ENCODE measurements at regions not wholly inside any gene's neighbourhood (a gene's known extent, or its start where the extent isn't known, plus 50 kb on each side); places are given as distances from the start of the nearest gene placed in this dataset.

DNA sequence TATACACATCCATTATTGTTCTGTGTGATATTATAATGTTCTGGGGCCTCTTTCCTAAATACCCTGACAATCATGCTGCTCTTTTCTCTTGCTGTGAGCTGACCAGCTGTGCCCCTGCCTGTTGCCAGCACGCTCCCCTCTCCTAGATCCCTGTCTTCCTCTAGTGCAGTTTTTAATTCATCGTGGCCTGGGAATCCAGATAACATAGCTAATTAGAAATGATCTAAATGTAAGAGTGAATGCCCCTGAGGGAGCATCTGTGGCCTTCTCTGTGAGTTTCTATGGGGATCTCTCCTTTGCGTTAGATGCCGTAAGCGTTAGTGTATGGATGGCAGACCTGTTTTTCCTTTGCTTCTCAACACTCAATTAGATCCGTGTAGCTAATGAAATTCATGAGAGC, 434.3 kb downstream of the SPRY1 start:
- H3K4me1 Mint-ChIP-seq, result no peaks in the 10 kb centered on the region
- H3K9me3 Mint-ChIP-seq, result peaks cover 0 to 2% (median 0%) of the 10 kb centered on the region in 6 donors
- DNase-seq, result no peak
- peaks cover 0 to 3% (median 0%) of the 10 kb centered on the region in 3 donors for H3K27me3 Mint-ChIP-seq (ENCODE audit: low read depth in 3 of 3)
- no peak overlapping the region for H3K27ac Mint-ChIP-seq
- H3K4me3 Mint-ChIP-seq, result no peak overlapping the region
- no peaks in the 10 kb centered on the region for H3K36me3 Mint-ChIP-seq

DNA sequence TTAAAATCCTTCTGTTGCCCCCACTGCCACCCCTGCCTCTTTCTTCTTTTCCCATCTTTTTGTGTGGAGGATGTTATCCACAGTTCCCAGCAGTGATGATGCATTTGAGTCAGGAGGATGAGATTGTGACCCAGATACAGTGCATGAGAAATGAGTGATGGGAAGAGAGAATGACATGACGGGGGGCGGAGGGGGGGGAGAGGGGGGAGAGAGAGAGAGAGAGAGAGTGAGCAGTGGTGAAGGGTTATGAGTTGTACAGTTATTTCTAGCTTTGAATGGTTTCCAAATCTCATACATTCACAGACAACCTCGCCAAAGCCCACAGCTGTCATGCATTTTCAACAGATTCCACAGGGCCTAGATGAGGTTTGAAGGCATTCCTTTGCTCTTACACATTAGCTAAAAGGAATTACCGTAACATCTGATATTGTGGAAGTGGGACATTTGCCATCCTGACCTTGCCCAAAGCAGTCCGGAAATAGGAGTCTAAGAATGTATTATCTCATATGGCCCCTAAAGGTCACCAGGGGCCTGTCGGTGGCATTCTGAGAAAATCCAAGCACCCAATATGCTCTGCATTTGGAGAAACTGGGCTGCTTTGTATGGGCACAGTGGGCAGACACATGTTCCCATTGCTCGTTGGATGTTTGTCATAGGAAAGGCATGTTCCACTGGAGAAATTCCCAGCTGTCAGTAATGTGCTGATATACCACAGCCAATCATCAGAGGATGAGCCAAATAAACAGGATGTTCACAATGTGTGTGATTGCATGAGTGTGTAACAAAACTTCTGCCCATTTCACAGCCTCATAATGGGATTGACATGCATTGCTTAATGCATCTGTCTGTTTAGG, 435.8 kb downstream of the SPRY1 start:
- no peaks in the 10 kb centered on the region for H3K36me3 Mint-ChIP-seq
- H3K27ac Mint-ChIP-seq, result no peak overlapping the region
- no peak overlapping the region for H3K4me3 Mint-ChIP-seq
- peaks cover 0 to 6% (median 0%) of the 10 kb centered on the region in 3 donors for H3K27me3 Mint-ChIP-seq (ENCODE audit: low read depth in 3 of 3)
- H3K4me1 Mint-ChIP-seq, result no peaks in the 10 kb centered on the region
- no peak for DNase-seq
- H3K9me3 Mint-ChIP-seq, result peaks cover 0 to 2% (median 0%) of the 10 kb centered on the region in 6 donors

DNA sequence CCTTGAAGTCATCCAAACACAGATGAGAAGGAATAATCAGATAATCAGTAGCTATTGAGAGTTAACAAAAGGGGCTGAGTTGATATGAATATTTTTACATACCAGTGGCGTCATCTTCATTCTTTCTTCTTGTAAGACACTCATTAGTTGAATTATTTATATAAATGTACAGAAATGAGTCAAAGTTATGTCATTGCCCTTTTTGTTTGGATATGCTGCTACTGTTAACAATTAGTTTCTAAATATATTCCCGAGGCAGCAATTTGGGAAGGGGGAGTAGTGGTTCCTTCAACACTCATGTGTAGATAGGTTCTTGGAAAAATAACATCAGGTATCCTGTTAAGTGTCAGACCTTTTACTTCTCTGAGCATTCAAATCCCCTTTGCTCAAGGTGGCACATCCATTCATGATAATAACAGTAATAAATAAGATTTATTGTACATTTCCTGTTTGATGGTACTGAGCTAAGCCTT, 436.6 kb downstream of the SPRY1 start:
- Mint-ChIP-seq H3K27me3 (ENCODE audit: low read depth in 3 of 3) (peaks cover 0 to 4% (median 0%) of the 10 kb centered on the region in 3 donors), H3K36me3 (no peaks in the 10 kb centered on the region), H3K4me1 (no peaks in the 10 kb centered on the region), H3K9me3 (no peaks in the 10 kb centered on the region), H3K4me3 (no peak overlapping the region), H3K27ac (no peak overlapping the region)
- DNase-seq, result no peak

DNA sequence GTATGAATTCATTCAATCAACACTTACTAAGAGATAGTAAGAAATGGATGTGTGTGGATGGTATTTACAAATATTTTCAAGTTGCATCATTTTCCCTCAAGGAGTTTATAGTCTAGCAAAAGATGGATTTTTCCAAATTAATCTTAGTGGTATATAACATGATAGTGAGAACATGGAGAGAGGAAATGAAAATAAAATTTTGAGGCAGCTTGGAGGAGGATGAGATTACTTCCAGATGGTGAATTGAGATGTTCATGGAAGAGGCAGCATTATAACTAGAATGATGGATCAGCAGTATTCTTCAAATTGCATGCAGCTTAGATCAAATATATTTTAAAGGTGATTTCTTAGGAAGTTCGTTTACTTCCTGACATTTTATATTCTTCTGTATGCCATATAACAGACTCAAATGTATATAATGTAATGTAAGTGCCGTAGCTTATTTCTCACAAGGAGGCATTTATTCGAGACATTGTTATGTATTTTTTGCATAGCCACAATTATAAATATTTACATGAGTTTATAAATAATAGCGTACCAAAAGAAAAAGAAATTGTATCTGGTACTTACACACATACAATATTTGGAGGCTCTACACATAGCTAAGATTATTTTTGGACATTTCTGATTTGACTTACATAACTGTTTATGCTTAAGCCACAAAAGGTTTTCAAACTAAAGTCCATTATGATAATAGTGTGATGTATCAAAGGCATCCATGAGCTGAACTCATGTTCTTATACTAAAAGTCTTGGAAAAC, 439.4 kb downstream of the SPRY1 start:
- no peaks in the 10 kb centered on the region for H3K9me3 Mint-ChIP-seq
- no peaks in the 10 kb centered on the region for H3K4me1 Mint-ChIP-seq
- H3K4me3 Mint-ChIP-seq, result no peak overlapping the region
- H3K27ac Mint-ChIP-seq, result no peak overlapping the region
- H3K27me3 Mint-ChIP-seq (ENCODE audit: low read depth in 3 of 3), result peaks cover 0 to 3% (median 0%) of the 10 kb centered on the region in 3 donors
- DNase-seq, result no peak
- H3K36me3 Mint-ChIP-seq, result no peaks in the 10 kb centered on the region

DNA sequence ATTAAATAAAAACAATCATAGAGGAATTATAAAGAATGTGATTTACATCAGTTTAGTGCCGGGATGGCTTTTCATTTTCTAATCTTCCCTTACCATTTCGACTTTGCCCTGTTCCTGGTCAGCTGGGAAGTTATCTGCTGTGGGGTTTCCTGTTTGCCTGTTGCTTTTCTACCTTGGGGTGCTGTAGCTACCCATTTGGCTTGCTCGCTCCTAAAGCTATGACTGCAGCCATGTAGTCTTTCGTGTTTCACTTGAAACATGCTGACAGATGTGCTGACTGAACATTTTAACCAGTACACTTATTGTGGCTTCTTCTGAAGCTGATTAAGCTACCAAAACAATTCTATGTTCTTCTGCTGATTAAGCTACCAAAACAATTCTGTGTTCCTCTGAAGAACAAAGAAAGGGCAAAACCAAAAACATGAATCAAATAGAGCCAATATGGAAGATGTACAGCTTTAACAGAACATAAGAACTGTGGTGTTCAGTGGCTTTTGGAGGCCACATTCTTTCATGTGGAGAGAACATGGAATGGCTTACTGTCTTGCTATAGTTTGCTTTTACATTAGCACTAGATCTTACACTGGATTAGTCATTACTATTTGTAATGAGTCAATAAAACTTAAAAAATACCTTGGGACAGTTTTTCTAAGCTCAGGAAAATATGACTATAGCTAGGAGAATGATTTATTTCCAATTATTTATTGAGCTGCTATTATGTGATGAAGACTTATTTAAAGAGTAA, 440.4 kb downstream of the SPRY1 start:
- no peaks in the 10 kb centered on the region for H3K9me3 Mint-ChIP-seq
- H3K27ac Mint-ChIP-seq, result no peak overlapping the region

DNA sequence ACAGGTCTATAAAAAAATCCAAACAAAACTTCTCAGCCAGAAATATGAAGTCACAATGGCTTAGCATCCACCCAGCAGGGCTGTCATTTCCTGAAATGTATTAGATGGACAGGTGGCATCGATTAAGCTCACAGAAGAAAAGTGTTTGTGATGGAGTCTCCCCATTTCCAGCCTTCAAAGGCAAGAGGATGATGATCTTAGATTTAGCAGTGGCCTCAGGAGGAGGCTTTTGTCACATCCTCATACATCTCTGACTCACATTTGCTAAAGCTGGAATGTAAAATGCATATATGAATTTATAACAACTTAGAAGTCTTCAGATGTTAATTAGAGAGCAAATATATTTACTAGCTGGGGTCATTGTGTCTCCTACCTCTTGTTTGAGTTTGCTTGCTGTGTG, 441.9 kb downstream of the SPRY1 start:
- Mint-ChIP-seq H3K36me3 (no peaks in the 10 kb centered on the region), H3K9me3 (no peaks in the 10 kb centered on the region), H3K4me1 (no peaks in the 10 kb centered on the region), H3K27me3 (ENCODE audit: low read depth in 3 of 3) (peaks cover 0 to 3% (median 0%) of the 10 kb centered on the region in 3 donors), H3K4me3 (no peak overlapping the region), H3K27ac (no peak overlapping the region)
- DNase-seq, result no peak

More for the DNA sequence above, 440.4 kb downstream of the SPRY1 start:
- no peak overlapping the region for H3K4me3 Mint-ChIP-seq
- peaks cover 0 to 3% (median 0%) of the 10 kb centered on the region in 3 donors for H3K27me3 Mint-ChIP-seq (ENCODE audit: low read depth in 3 of 3)
- no peaks in the 10 kb centered on the region for H3K4me1 Mint-ChIP-seq
- H3K36me3 Mint-ChIP-seq, result no peaks in the 10 kb centered on the region
- no peak for DNase-seq

DNA sequence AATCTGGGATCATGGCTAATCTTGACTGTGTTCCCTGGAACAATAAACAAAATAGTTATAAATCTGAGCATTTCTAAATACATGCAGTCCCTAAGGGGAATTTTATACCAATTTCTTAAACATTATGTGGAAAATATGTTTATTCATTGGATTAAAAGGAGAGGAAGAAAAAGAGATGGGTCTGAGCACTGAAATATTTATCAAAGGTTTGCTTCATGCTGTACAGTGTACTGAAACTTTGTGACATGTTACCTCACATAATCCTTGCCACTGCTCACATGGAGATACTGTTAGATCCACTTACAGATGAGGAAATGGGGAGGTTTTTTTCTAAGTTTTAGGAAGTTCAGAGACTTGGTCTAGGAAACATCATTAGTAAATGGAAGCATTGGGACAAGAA, 443.6 kb downstream of the SPRY1 start:
- H3K27me3 Mint-ChIP-seq (ENCODE audit: low read depth in 3 of 3), result peaks cover 0 to 3% (median 0%) of the 10 kb centered on the region in 3 donors
- no peak overlapping the region for H3K27ac Mint-ChIP-seq
- no peaks in the 10 kb centered on the region for H3K36me3 Mint-ChIP-seq
- DNase-seq, result no peak
- H3K9me3 Mint-ChIP-seq, result peaks cover 0 to 4% (median 0%) of the 10 kb centered on the region in 6 donors
- H3K4me3 Mint-ChIP-seq, result no peak overlapping the region
- H3K4me1 Mint-ChIP-seq, result no peaks in the 10 kb centered on the region

DNA sequence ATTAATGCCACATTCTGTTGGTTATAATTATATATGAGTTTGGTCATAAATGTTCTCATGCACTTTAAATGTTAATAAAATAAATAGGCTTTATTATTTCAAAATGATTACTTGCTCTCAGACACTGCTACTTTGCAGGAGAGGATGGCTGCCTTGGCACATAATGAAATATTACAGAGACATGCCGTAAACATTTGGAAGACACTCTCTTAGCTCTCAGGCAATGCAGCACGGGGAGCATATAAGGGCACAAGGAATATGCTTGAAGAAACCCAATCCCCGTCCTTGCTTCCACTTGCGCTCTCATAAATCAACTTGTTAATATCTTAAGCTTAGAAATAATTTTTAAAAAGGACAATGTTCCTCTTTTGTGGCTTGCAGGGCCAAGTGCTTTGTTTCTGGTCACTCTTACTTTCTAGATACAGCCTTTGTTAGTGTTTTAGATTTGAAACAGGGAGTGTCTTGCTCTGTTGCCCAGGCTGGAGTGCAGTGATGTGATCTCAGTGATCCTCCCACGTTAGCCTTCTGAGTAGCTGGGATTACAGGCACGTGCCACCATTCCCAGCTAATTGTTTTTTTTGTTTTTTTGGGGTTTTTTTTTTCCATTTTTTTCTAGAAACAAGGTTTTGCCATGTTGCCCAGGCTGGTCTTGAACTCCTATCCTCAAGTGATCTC, 445.0 kb downstream of the SPRY1 start:
- no peaks in the 10 kb centered on the region for H3K36me3 Mint-ChIP-seq
- no peak for DNase-seq
- H3K4me1 Mint-ChIP-seq, result no peaks in the 10 kb centered on the region
- no peak overlapping the region for H3K4me3 Mint-ChIP-seq
- peaks cover 0 to 3% (median 0%) of the 10 kb centered on the region in 3 donors for H3K27me3 Mint-ChIP-seq (ENCODE audit: low read depth in 3 of 3)
- peaks cover 0 to 4% (median 0%) of the 10 kb centered on the region in 6 donors for H3K9me3 Mint-ChIP-seq
- H3K27ac Mint-ChIP-seq, result no peak overlapping the region

DNA sequence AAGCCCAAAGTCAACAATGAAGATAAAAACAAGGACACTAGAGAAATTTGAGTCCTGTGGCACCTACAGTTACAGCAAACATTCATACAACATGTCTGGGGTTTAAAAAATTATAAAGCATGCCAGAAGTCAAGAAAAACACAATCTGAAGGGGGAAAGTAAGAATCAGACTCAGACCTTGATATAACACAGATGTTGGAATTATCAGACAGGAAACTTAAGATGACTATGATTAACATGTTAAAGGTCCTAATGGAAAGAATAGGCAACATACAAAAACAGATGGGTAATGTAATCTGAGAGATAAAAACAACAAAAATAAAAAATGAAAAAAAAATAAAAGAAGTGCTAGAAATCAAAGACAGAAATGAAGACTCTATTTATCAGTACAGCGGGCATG, 446.5 kb downstream of the SPRY1 start:
- no peaks in the 10 kb centered on the region for H3K4me1 Mint-ChIP-seq
- no peak for DNase-seq
- no peak overlapping the region for H3K4me3 Mint-ChIP-seq
- no peaks in the 10 kb centered on the region for H3K27me3 Mint-ChIP-seq (ENCODE audit: low read depth in 3 of 3)
- no peak overlapping the region for H3K27ac Mint-ChIP-seq
- peaks cover 0 to 4% (median 0%) of the 10 kb centered on the region in 6 donors for H3K9me3 Mint-ChIP-seq
- no peaks in the 10 kb centered on the region for H3K36me3 Mint-ChIP-seq

DNA sequence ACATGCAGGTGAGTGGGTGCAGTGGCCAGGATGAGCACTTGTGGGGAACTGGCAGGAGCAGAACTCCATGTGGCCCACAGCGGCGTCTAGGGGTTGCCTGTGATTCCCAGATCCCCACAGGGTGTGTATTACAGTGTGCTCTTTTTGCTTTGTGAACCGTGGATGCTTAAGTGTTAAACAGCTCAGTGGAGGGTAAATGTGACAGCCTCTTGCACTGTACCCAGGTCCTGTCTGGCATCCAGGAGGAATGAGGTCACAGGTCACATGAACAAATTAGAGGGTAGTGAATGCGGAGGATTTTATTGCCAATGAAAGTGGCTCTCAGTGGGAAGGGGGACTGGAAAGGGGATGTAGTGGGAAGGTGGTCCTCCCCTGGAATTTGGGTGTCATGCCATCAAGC, 447.8 kb downstream of the SPRY1 start:
- H3K9me3 Mint-ChIP-seq, result peaks cover 0 to 4% (median 0%) of the 10 kb centered on the region in 6 donors
- no peaks in the 10 kb centered on the region for H3K36me3 Mint-ChIP-seq
- H3K4me1 Mint-ChIP-seq, result no peaks in the 10 kb centered on the region
- H3K4me3 Mint-ChIP-seq, result no peak overlapping the region
- H3K27ac Mint-ChIP-seq, result no peak overlapping the region
- no peak for DNase-seq
- no peaks in the 10 kb centered on the region for H3K27me3 Mint-ChIP-seq (ENCODE audit: low read depth in 3 of 3)

DNA sequence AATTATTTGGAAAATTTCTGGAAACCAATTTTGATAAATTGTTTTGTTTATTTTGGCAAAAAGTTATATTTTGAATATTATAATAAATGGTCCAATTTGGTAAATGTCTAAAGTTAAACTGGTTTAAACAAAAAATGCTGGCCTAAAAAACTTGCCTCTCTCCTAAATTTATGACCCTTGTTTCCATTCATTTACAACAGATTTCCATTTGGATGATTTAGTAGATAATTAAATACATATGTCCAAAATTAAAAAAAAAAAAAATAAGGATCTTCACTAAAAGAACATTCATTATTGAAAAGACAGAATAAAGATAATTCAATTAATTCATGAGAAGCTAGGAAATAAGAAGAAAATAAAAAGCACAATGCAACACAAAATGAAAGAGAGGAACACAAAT, 449.5 kb downstream of the SPRY1 start:
- no peaks in the 10 kb centered on the region for H3K36me3 Mint-ChIP-seq
- no peaks in the 10 kb centered on the region for H3K27me3 Mint-ChIP-seq (ENCODE audit: low read depth in 3 of 3)
- H3K4me3 Mint-ChIP-seq, result no peak overlapping the region
- no peak for DNase-seq
- H3K9me3 Mint-ChIP-seq, result peaks cover 0 to 4% (median 0%) of the 10 kb centered on the region in 6 donors
- H3K4me1 Mint-ChIP-seq, result no peaks in the 10 kb centered on the region
- H3K27ac Mint-ChIP-seq, result no peak overlapping the region

DNA sequence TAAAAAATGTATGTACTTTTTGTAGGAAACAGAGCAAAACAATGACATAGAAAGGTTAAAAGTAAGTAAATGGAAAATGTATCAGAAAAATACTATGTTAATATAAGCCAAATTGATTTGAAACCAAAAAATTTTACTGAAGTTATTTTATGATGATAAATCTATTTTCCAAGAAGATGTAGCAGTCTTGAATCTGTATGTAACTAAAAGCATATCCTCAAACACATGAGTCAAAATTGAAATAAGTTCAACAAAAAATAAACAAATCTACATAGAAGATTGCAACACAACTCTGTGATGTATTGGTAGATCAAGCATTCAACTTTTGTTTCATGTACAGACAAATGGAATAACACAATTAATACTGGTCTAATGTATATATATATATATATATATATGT, 450.0 kb downstream of the SPRY1 start:
- H3K9me3 Mint-ChIP-seq, result peaks cover 0 to 4% (median 0%) of the 10 kb centered on the region in 6 donors
- H3K36me3 Mint-ChIP-seq, result no peaks in the 10 kb centered on the region
- no peak for DNase-seq
- H3K4me1 Mint-ChIP-seq, result no peaks in the 10 kb centered on the region
- H3K27me3 Mint-ChIP-seq (ENCODE audit: low read depth in 3 of 3), result no peaks in the 10 kb centered on the region
- no peak overlapping the region for H3K27ac Mint-ChIP-seq
- H3K4me3 Mint-ChIP-seq, result no peak overlapping the region

DNA sequence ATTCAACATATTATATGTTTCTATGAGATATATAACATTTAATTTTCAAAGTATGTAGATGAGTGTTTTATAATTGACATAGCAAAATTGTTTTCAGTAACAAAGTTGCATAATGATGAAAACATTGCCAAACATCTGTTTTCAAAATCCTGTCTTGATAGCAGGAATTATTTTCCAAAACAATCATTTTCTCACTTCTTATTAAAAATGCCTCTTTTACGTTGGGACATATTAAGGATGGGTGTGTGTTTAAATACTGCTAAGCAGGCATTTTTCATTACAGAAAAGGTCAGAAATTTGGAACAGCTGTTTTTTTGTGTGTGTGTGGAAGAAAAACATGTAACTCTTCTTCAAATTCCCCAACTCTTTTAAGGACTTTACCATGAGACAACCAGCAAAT, 452.0 kb downstream of the SPRY1 start:
- no peak for DNase-seq
- Mint-ChIP-seq H3K36me3 (no peaks in the 10 kb centered on the region), H3K27ac (no peak overlapping the region), H3K9me3 (peaks cover 0 to 4% (median 0%) of the 10 kb centered on the region in 6 donors), H3K4me1 (no peaks in the 10 kb centered on the region), H3K4me3 (no peak overlapping the region), H3K27me3 (ENCODE audit: low read depth in 3 of 3) (no peaks in the 10 kb centered on the region)

Measured in immature natural killer cell (primary cell).